Hematopoietic multipotent progenitor cell treated with erythropoietin and hydrocortisone succinate and interleukin-3 and kit ligand, for 4 days (in vitro differentiated cells): ENCODE measurements at regions not wholly inside any gene's neighbourhood (a gene's known extent, or its start where the extent isn't known, plus 50 kb on each side); places are given as distances from the start of the nearest gene placed in this dataset.
A peak's percentile ranks its signal among the peaks of the same experiment; 100 is the strongest.
"Not testable (repeated sequence)": the region's sequence is repeated elsewhere in the genome, so short reads cannot be mapped to it uniquely, and the experiment has no call there.

Source experiments
- DNase-seq: peaks from one replicate; pipeline ENCODE4 v3.0.0-alpha.2; 2015

GRCh38 chr4:130703211-130703935 lies 1607.4 kb downstream of the C4orf33 start:
- no peak for DNase-seq

- no peak for DNase-seq
These were observed 1609.1 kb downstream of the C4orf33 start for GRCh38 chr4:130705023-130705422.

- DNase-seq, result no peak
These were observed 1616.1 kb downstream of the C4orf33 start for GRCh38 chr4:130712038-130712437.

GRCh38 chr4:130714006-130714405 lies 1618.1 kb downstream of the C4orf33 start:
- DNase-seq, result no peak

GRCh38 chr4:130722361-130722760 lies 1626.4 kb downstream of the C4orf33 start:
- no peak for DNase-seq

- no peak for DNase-seq
These were observed 1640.7 kb downstream of the C4orf33 start for GRCh38 chr4:130736436-130737185.

- no peak for DNase-seq
These were observed 1642.3 kb downstream of the C4orf33 start for GRCh38 chr4:130738233-130738632.

- DNase-seq, result peak; percentile 5
These were observed 1651.9 kb downstream of the C4orf33 start for GRCh38 chr4:130747842-130748241.

- no peak for DNase-seq
These were observed 1658.0 kb downstream of the C4orf33 start for GRCh38 chr4:130753926-130754325.

GRCh38 chr4:130760246-130760645 lies 1664.3 kb downstream of the C4orf33 start:
- DNase-seq, result no peak

- DNase-seq, result not testable (repeated sequence)
These were observed 1671.4 kb downstream of the C4orf33 start for GRCh38 chr4:130767384-130767783.

GRCh38 chr4:130772966-130773365 lies 1677.0 kb downstream of the C4orf33 start:
- not testable (repeated sequence) for DNase-seq

- DNase-seq, result peak; percentile 26
These were observed 1712.5 kb downstream of the C4orf33 start for GRCh38 chr4:130808492-130808891.

- no peak for DNase-seq
These were observed 1716.3 kb downstream of the C4orf33 start for GRCh38 chr4:130812117-130812765.

GRCh38 chr4:130814896-130815295 lies 1718.9 kb downstream of the C4orf33 start:
- DNase-seq, result no peak

GRCh38 chr4:130820448-130820847 lies 1724.5 kb downstream of the C4orf33 start:
- no peak for DNase-seq

- DNase-seq, result no peak
These were observed 1729.3 kb downstream of the C4orf33 start for GRCh38 chr4:130825284-130825683.

- DNase-seq, result no peak
These were observed 1754.1 kb downstream of the C4orf33 start for GRCh38 chr4:130850019-130850524.

GRCh38 chr4:130851107-130851506 lies 1755.2 kb downstream of the C4orf33 start:
- DNase-seq, result no peak

- no peak for DNase-seq
These were observed 1756.0 kb downstream of the C4orf33 start for GRCh38 chr4:130851932-130852331.

GRCh38 chr4:130855533-130855932 lies 1759.6 kb downstream of the C4orf33 start:
- no peak for DNase-seq

GRCh38 chr4:130859991-130860390 lies 1764.0 kb downstream of the C4orf33 start:
- DNase-seq, result no peak

GRCh38 chr4:130896920-130897319 lies 1801.0 kb downstream of the C4orf33 start:
- no peak for DNase-seq

- no peak for DNase-seq
These were observed 1805.4 kb downstream of the C4orf33 start for GRCh38 chr4:130901321-130901720.
